Hematopoietic multipotent progenitor cell treated with erythropoietin and hydrocortisone succinate and interleukin-3 and kit ligand, for 15 days (in vitro differentiated cells): ENCODE measurements at regions not wholly inside any gene's neighbourhood (a gene's known extent, or its start where the extent isn't known, plus 50 kb on each side); places are given as distances from the start of the nearest gene placed in this dataset.

Source experiments
- DNase-seq: peaks from one replicate; pipeline ENCODE4 v3.0.0-alpha.2; 2015; ENCODE audit warnings: low spot score

DNA sequence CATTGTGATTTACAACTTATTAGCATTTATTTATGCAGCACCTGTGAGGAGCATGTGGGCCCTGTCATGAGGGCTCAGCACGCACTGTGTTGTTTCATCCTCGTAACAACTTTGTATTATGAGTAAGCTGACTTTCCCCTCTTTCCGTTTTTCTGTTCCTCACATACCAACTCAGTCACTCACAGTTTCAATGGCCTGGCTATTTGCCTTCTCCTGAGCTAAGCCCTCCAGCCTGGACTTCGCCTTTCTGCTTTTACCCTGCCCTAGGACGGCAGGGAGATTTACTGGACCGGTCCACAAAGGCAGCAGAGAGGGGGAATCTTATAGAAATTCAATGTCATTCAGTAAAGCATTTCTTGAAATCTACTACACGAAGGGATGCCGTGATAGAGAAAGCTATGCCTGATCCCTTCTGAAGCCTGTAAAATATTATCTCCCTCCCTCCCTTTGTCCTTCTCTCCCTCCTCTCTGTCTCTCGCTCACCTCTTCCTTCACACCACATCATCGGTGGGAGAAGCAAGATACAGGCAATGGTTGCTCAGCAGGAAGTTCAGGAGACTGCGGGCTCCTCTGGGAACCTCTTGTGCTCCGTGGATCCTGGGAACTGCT lies 219.2 kb upstream of the TBX3 start:
- DNase-seq, result no peak

GRCh38 chr12:114902665-114903064 lies 218.7 kb upstream of the TBX3 start:
- DNase-seq, result no peak

- DNase-seq, result no peak
These were observed 217.3 kb upstream of the TBX3 start for GRCh38 chr12:114901316-114901715.

DNA sequence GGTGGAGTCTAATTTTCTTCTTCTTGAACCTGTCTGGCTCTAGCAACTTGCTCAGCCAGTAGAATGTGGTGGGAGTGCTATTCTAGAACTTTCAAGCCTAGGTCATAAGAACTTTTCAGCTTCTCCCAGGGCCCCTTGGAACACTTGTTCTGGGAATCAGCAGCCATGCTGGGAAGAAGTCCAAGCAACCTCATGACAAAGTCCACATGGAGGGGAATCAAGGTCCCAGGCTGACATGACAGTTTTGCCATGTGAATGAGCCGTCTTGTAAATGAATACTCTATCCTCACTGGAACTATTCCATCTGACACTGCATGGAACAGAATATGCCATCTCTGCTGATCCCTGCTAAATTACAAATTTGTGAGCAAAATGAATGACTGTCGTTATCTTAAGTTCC lies 214.2 kb upstream of the TBX3 start:
- DNase-seq, result no peak

GRCh38 chr12:114895827-114896226 lies 211.9 kb upstream of the TBX3 start:
- DNase-seq, result no peak

- no peak for DNase-seq
These were observed 211.1 kb upstream of the TBX3 start for GRCh38 chr12:114895081-114895480.

GRCh38 chr12:114894076-114894475 lies 210.1 kb upstream of the TBX3 start:
- no peak for DNase-seq

DNA sequence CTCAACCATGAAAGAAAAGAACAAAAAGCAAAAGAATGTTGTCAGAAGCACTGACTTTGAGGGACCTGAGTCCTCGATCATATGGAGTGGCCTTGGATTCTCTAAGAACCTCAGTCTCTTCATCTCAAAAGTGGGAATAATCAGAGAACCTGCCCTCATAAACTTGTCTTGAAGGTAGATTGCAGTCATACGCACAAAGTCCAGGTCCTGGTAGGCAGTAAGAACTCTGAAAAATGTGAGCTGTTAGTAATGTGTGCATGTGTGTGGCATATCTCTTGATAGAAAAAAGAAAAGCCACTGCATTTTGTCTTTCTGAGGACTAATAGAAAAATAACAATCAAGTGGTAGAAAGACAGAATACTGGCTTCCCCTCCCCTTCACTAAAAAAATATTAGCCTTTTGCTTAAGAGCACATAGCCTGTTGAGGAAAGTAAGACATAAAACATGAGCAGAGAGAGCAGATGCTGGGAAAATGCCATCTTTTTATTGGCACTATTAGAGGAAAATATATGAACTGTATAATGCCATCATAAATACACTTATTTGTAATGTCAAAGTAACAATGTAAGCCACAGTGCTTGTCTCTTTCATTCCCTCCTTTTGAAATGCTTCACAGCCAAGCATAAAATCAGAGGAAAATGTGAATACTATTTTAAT lies 205.1 kb upstream of the TBX3 start:
- DNase-seq, result no peak

- no peak for DNase-seq
These were observed 204.5 kb upstream of the TBX3 start for GRCh38 chr12:114888448-114888847.

DNA sequence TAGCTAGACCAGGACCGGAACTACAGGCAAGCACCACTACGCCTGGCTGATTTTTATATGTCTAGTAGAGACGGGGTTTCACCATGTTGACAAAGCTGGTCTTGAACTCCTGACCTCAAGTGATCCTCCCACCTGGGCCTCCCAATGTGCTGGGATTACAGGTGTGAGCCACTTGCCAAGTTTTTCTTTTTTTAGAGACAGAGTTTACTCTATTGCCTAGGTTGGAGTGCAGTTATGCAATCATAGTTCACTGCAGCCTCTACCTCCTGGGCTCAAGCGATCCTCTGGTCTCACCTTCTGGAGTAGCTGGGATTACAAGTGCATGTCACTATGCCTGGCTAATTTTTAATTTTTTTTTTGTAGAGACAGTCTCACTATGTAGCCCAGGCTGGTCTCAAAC lies 201.5 kb upstream of the TBX3 start:
- no peak for DNase-seq

DNA sequence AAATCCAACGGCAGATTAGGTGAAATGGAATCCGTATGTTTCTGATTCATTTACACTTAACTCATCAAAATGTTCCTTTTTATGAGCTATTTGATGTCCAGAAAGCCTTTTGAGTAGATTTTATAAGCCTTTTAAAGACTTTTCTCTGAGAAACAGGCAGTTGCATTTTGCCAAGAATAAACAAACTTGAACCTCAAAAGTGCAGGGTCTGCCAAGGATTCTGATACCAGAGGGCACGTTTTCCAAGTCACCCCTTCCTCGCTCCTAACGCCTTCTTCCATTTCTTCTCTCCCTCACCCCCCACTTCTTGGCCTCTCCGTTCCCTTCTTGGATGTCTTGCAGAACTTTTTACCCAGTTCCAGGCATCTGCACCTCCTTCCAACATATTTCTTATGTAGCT lies 200.6 kb upstream of the TBX3 start:
- no peak for DNase-seq

- DNase-seq, result no peak
These were observed 198.1 kb upstream of the TBX3 start for GRCh38 chr12:114882083-114882482.

GRCh38 chr12:114879354-114879753 lies 195.4 kb upstream of the TBX3 start:
- no peak for DNase-seq

GRCh38 chr12:114878781-114879180 lies 194.8 kb upstream of the TBX3 start:
- DNase-seq, result no peak

- no peak for DNase-seq
These were observed 193.1 kb upstream of the TBX3 start for GRCh38 chr12:114876968-114877680.

GRCh38 chr12:114875313-114875712 lies 191.3 kb upstream of the TBX3 start:
- DNase-seq, result no peak

GRCh38 chr12:114873656-114874055 lies 189.7 kb upstream of the TBX3 start:
- no peak for DNase-seq

GRCh38 chr12:114868995-114869834 lies 185.2 kb upstream of the TBX3 start:
- no peak for DNase-seq

DNA sequence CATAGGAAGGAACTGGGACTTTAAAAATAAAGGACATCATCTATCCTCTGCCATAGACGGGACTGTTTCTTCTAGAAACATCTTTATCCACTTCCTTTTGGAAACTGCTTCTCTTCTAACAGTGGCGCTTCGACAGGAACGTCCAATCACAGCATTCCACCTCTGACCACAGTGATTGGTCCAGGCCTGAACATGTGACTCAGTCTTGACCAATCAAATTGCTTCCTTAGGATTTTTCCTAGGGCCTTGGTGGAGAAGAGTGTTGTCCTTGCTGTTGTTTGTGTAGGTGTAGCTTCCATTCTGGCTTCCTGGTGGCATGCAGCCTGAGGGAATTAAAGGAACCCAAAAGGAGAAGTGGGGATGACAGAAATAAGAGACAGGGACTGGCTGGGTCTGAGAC lies 182.4 kb upstream of the TBX3 start:
- DNase-seq, result no peak

DNA sequence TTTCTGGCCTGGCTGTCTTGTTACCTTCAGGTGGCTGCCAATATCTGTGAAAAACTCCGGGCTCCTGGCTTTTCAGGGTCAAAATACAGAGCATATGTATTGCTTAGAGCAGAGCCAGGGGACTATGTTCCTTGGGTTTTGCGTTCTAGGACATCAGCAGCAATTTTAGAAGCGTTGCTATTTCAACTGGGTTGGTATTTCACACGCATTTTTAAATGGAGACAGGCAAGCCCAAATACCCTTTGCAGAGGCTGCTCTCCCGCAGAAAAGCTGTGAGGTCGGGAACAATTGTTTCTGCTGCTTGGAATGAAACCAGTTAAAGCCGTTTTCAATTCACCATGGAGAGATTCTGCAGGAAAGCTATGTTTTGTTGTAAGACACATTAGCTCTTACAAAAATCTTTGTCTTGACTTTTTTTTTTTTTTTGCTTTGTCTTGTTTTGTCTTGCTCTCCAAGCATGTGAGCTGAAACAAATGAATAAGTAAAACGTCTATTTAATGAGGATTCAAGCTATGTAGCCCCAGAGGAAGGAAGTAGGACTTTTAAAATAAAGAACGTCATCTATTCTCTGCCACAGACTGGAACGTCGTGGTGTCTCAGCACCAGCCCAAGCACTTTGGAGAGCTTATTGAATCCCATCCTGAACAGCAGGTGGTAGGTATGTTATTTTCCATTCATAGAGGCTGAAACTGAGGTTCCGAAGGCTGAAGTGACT lies 181.0 kb upstream of the TBX3 start:
- no peak for DNase-seq

GRCh38 chr12:114863911-114864310 lies 179.9 kb upstream of the TBX3 start:
- DNase-seq, result no peak

DNA sequence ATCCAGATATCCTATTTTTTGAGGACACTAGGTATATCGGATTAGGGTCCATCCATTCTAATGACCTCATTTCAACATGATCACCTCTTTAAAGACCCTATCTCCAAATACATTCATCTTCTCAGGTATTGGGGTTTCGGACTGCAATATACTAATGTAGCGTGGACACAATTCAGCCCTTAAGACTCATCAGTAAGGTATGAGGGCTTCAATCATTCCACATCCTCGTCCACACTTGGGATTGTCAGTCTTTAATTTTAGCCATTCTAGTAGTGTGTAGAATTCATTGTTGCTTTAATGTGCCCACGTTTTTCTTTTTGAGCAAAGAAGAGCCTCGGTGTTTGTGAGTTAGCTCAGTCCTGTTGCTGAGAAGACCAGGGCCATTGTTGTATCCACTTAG lies 177.0 kb upstream of the TBX3 start:
- DNase-seq, result no peak
